ENCODE measurements at regions not wholly inside any gene's neighbourhood (a gene's known extent, or its start where the extent isn't known, plus 50 kb on each side); places are given as distances from the start of the nearest gene placed in this dataset.
"Not testable (repeated sequence)": the region's sequence is repeated elsewhere in the genome, so short reads cannot be mapped to it uniquely, and the experiment has no call there.

DNA sequence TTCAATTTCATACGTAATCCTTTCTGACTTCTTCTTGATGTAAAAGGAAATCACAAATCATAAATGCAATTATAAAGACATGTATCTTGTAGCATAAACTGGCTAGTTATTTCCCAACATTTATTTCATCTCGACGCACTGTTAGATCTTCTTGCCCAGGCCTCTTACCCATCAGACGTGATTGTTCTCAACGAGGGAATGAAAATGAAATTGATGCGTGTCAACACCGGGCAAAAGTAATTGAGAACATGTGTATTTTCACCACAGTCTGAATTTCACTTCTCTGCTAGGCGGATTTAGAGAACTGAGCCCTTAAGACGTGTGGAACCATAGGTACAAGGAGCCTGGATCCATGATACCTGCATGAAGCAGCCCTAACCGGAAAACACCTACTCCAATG, 519.7 kb downstream of the KCNT2 start:
- DNase-seq: no peak

- no peak for DNase-seq
Measured at GRCh38 chr1:196078691-196079090, 529.5 kb downstream of the KCNT2 start.

DNA sequence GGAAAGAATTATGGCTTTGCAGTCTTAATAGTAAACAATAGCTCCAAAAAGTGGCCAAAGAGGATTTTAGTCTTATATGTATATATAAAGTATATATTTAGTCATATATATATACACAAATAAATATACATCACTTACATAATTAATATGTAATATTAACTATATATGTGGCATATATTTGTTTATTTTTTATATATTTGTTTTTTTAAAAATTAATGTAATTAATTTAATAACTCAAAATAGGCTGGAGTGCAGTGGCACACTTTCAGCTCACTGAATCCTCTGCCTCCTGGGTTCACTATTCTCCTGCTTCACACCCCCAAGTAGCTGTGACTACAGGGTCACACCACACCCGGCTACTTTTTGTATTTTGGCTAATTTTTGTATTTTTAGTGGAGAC, 532.6 kb downstream of the KCNT2 start:
- no peak for DNase-seq

GRCh38 chr1:196074182-196074581, 534.1 kb downstream of the KCNT2 start:
- no peak for DNase-seq

- no peak for DNase-seq
Measured at GRCh38 chr1:196071447-196071846, 536.8 kb downstream of the KCNT2 start.

DNA sequence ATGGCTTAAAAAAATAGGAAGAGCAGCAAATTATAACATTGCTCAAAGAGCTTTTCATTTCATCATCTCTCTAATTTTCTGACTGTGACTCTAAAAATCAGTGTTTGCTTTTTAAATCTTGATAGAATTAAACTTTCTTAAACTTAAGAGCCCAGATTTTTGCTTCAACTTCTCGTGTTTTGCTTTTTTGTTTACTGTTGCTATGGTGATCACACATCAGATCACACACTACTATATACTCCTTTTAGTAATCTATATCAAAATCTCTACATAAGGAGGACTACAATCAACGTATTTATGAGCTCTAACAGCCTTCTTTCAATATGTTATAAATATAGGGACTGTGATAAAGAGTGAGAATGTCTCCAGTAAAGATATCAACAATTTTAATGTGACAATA, 537.3 kb downstream of the KCNT2 start:
- DNase-seq: no peak

GRCh38 chr1:196063952-196064351, 544.3 kb downstream of the KCNT2 start:
- DNase-seq: no peak

DNA sequence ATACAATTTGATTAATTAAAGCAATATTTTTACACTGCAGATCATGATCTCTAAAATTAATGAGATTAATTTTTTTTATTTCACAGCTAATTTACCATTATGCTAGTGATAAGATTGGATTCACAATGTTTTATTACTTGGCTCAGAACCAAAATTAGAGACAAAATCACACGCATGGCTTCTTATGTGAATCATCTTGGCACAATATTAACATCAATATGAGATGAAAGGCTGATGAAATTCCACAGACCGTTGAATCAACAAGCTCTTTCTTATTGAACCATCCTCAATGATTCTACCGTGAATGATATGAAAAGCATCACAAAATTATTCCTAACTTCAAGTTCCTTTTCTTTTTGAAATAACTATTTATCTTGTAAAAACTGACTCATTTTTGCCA, 544.9 kb downstream of the KCNT2 start:
- no peak for DNase-seq

DNA sequence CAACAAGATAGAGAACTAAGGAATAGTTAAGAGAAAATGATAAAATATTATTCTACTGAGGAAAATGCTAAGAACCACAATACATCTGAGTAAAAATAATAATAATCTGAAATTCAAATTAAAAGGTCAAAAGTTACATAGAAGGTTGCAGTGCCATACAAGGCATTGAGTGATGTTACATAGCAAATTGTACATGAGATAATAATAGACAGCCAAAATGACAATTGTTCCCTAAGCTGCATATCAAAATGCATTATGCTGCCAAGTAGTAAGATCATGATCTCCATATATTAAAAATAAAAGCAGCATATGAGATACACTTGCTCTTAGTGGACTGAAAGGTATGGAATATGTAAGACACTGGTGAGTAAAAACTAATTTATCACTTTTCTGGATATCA, 547.7 kb downstream of the KCNT2 start:
- DNase-seq: no peak

GRCh38 chr1:196059210-196059609, 549.0 kb downstream of the KCNT2 start:
- DNase-seq: no peak

DNA sequence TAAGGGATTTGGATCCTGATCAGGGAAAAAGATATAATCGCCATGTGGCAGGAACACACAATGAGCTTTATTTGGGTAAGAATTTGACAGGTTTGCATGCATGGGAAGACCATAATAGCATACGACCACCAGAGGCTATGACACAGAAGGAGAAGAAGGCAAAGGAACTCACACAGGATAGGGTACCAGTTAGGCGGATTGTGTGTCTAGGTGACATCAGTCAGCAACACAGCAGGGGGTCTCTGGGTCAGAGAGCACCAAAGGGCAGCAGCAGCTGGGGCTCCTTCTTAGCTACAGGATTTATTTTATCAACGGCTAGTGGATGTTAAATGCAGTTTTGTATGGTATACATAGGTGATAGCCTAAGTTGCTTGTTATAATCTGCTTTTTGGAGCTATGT, 551.3 kb downstream of the KCNT2 start:
- DNase-seq: no peak

DNA sequence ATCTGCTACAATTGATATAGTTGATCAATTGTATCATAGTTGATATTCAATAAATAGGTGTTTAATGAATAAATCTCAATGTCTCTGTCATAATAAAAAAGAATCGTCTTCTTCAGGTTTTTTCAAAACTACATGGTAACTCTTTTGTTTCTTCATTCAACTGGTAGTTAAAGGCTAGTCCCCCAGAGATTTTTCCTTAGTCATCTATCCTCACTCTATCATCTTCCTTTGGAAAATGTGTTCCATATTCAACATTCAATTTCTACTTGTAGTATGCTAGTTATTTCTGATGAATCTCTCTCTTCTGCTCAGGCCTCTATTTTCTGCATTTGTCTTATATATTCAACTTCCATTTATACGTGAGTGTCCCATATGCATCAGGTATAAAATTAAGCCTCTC, 558.8 kb downstream of the KCNT2 start:
- DNase-seq: no peak

GRCh38 chr1:196043268-196043667, 565.0 kb downstream of the KCNT2 start:
- DNase-seq: no peak

GRCh38 chr1:196034080-196034706, 574.0 kb downstream of the KCNT2 start:
- DNase-seq: no peak

GRCh38 chr1:196031387-196031786, 576.9 kb downstream of the KCNT2 start:
- DNase-seq: not testable (repeated sequence)

GRCh38 chr1:196030455-196030854, 577.8 kb downstream of the KCNT2 start:
- DNase-seq: no peak

- DNase-seq: no peak
Measured at GRCh38 chr1:196029410-196029809, 578.8 kb downstream of the KCNT2 start.

DNA sequence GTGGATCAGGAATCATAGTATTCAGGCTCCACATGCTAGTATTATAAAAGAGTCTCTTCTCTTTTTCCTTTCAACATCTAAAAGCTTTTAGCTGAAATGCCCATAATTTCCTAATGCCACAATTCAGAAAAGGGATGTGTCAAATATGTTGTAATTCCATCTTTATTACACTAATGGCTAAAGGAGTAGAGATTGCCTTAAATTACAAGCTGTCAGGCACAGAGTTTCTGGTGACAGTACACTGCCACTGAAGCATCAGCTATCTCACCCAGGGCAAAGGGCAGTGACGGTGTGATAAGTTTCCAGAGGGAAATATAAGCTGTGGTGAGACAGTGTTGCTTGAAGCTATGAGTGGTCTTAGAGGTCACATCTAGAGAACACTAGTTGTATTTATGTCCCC, 581.1 kb downstream of the KCNT2 start:
- DNase-seq: no peak

- not testable (repeated sequence) for DNase-seq
Measured at GRCh38 chr1:196021174-196021573, 587.1 kb downstream of the KCNT2 start.

GRCh38 chr1:196009362-196009761, 598.9 kb downstream of the KCNT2 start:
- no peak for DNase-seq

- no peak for DNase-seq
Measured at GRCh38 chr1:196007763-196008162, 600.5 kb downstream of the KCNT2 start.

DNA sequence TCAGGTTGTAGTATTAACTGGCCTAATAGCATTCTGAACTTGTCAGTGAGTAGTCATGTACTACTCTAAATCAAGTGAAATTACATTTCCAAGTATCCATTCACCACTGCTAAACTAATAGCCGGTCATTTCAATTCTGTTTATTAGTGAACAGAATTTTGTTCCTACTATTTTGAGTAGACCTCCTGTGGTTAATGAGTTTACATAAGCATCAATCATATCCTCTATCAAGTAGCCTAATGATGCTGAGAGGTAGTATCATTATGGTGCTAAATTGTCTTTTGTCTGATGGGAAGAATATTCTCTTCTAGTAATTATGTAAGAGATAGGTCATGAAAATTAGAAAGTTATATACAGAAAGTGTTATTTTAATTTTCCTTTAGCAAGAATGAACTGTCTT, 602.8 kb downstream of the KCNT2 start:
- no peak for DNase-seq

- DNase-seq: not testable (repeated sequence)
Measured at GRCh38 chr1:196004388-196004787, 603.9 kb downstream of the KCNT2 start.

GRCh38 chr1:196002906-196003305, 605.3 kb downstream of the KCNT2 start:
- no peak for DNase-seq

GRCh38 chr1:196002296-196002695, 605.9 kb downstream of the KCNT2 start:
- not testable (repeated sequence) for DNase-seq

DNA sequence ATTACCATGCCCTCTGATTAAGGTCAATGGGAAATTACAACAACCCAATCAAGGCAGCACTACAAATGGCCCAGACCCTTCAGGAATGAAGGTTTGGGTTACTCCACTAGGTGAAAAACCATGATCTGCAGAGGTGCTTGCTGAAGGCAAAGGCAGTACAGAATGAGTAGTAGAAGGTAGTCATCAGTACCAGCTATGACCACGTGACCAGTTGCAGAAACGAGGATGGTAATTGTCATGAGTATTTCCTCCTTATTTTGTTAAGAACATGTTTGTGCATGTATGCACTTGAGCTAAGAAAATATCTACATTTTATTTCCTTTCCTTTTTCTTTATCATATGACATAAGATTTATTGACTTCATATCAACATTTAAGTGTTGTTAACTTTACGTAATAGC, 607.1 kb downstream of the KCNT2 start:
- DNase-seq: no peak
